ENCODE measurements at regions not wholly inside any gene's neighbourhood (a gene's known extent, or its start where the extent isn't known, plus 50 kb on each side); places are given as distances from the start of the nearest gene placed in this dataset.

DNA sequence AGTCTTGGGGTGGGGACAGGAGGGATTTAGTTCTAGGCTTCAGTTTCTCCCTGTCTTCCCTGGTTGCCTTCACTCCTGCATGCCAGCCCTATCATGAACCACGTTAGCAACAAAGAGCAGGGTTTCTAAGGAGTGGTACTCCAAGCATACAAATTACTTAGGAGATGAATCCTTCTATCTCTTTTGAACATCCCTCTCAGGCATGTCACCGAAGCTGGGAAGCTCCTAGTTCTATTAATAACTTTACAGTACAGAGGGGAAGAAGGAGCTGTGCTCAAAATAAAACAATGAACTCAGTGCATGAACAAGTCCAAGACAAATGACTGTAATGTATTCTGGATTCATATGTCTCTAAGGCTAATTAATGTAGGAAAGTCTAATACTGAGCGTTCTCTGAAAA is 450.6 kb upstream of the RASGEF1B start:
- TF ChIP-seq, protein P1, sequence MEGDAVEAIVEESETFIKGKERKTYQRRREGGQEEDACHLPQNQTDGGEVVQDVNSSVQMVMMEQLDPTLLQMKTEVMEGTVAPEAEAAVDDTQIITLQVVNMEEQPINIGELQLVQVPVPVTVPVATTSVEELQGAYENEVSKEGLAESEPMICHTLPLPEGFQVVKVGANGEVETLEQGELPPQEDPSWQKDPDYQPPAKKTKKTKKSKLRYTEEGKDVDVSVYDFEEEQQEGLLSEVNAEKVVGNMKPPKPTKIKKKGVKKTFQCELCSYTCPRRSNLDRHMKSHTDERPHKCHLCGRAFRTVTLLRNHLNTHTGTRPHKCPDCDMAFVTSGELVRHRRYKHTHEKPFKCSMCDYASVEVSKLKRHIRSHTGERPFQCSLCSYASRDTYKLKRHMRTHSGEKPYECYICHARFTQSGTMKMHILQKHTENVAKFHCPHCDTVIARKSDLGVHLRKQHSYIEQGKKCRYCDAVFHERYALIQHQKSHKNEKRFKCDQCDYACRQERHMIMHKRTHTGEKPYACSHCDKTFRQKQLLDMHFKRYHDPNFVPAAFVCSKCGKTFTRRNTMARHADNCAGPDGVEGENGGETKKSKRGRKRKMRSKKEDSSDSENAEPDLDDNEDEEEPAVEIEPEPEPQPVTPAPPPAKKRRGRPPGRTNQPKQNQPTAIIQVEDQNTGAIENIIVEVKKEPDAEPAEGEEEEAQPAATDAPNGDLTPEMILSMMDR (IDR thresholded peaks at IDR 0.05), result no peak
- TF ChIP-seq EZH2 (IDR thresholded peaks at IDR 0.05) (no peak), EZH2phosphoT487 (IDR thresholded peaks at IDR 0.05) (no peak)

All from neural progenitor cell (in vitro differentiated cells).